ENCODE measurements at regions not wholly inside any gene's neighbourhood (a gene's known extent, or its start where the extent isn't known, plus 50 kb on each side); places are given as distances from the start of the nearest gene placed in this dataset.
A peak's percentile ranks its signal among the peaks of the same experiment; 100 is the strongest.

DNA sequence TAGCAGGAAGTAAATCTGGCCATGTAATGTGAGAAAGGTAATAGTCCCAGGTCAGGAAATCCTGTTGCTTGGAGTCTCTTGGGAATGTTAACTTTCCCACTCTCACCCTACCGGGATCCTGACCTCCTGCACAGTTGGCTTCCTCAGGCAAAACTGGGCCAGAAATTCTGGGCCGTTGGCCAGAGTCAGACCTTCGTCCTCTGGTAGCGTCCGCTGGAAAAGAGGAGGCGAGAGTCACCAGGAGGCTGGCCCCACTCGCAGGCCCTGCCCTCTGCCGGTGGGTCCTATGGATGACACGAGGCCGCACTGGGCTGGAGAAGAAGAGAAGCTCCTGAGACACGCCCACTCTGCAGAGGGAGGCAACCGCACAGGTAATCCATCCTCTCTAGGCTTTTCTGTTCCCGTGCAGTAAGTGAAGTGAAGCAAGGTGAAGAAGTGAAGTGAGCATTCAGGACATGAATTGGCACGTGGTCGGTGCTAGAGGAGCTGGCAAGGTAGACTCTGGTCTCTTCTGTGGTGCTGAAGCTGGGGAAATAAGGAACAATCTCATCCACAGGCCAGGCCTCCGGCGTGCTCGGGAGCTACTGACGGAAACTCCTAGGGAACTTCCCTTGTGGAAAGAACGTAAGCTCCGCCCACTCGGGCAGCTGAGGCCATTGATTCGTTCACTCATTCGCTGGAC, 182.7 kb upstream of the GLI2 start (continued):
- TF ChIP-seq, protein P1, sequence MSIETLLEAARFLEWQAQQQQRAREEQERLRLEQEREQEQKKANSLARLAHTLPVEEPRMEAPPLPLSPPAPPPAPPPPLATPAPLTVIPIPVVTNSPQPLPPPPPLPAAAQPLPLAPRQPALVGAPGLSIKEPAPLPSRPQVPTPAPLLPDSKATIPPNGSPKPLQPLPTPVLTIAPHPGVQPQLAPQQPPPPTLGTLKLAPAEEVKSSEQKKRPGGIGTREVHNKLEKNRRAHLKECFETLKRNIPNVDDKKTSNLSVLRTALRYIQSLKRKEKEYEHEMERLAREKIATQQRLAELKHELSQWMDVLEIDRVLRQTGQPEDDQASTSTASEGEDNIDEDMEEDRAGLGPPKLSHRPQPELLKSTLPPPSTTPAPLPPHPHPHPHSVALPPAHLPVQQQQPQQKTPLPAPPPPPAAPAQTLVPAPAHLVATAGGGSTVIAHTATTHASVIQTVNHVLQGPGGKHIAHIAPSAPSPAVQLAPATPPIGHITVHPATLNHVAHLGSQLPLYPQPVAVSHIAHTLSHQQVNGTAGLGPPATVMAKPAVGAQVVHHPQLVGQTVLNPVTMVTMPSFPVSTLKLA (IDR thresholded peaks at IDR 0.05): peak; percentile 38; the same call in 1 of the 2 replicates
- 0 out of 2 replicates have a peak, but pooled peaks have one; percentile 56 for TF ChIP-seq ZNF296 (CRISPR knock-in tag; conservative IDR thresholded peaks at IDR 0.05)
- TF ChIP-seq MAFK (conservative IDR thresholded peaks at IDR 0.05 in 1 of 2, IDR thresholded peaks at IDR 0.05 in 1 of 2; ENCODE audit: low read length in 2 of 2): 0 out of 4 replicates have a peak, but pooled peaks of 1 of the 2 experiments have one; percentile 3
- TF ChIP-seq SCMH1 (CRISPR knock-in tag; IDR thresholded peaks at IDR 0.05; ENCODE audit: borderline replicate concordance): no peak
- TF ChIP-seq, protein P2, sequence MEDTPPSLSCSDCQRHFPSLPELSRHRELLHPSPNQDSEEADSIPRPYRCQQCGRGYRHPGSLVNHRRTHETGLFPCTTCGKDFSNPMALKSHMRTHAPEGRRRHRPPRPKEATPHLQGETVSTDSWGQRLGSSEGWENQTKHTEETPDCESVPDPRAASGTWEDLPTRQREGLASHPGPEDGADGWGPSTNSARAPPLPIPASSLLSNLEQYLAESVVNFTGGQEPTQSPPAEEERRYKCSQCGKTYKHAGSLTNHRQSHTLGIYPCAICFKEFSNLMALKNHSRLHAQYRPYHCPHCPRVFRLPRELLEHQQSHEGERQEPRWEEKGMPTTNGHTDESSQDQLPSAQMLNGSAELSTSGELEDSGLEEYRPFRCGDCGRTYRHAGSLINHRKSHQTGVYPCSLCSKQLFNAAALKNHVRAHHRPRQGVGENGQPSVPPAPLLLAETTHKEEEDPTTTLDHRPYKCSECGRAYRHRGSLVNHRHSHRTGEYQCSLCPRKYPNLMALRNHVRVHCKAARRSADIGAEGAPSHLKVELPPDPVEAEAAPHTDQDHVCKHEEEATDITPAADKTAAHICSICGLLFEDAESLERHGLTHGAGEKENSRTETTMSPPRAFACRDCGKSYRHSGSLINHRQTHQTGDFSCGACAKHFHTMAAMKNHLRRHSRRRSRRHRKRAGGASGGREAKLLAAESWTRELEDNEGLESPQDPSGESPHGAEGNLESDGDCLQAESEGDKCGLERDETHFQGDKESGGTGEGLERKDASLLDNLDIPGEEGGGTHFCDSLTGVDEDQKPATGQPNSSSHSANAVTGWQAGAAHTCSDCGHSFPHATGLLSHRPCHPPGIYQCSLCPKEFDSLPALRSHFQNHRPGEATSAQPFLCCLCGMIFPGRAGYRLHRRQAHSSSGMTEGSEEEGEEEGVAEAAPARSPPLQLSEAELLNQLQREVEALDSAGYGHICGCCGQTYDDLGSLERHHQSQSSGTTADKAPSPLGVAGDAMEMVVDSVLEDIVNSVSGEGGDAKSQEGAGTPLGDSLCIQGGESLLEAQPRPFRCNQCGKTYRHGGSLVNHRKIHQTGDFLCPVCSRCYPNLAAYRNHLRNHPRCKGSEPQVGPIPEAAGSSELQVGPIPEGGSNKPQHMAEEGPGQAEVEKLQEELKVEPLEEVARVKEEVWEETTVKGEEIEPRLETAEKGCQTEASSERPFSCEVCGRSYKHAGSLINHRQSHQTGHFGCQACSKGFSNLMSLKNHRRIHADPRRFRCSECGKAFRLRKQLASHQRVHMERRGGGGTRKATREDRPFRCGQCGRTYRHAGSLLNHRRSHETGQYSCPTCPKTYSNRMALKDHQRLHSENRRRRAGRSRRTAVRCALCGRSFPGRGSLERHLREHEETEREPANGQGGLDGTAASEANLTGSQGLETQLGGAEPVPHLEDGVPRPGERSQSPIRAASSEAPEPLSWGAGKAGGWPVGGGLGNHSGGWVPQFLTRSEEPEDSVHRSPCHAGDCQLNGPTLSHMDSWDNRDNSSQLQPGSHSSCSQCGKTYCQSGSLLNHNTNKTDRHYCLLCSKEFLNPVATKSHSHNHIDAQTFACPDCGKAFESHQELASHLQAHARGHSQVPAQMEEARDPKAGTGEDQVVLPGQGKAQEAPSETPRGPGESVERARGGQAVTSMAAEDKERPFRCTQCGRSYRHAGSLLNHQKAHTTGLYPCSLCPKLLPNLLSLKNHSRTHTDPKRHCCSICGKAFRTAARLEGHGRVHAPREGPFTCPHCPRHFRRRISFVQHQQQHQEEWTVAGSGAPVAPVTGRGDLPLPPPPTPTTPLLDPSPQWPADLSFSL (CRISPR knock-in tag; IDR thresholded peaks at IDR 0.05): no peak
- peak; percentile 75; the same call in 1 of the 2 replicates for TF ChIP-seq KDM5B (CRISPR knock-in tag; IDR thresholded peaks at IDR 0.05; ENCODE audit: borderline replicate concordance)
- TF ChIP-seq ZNF124 (CRISPR knock-in tag; IDR thresholded peaks at IDR 0.05): peak; percentile 97
- TF ChIP-seq, protein P3, sequence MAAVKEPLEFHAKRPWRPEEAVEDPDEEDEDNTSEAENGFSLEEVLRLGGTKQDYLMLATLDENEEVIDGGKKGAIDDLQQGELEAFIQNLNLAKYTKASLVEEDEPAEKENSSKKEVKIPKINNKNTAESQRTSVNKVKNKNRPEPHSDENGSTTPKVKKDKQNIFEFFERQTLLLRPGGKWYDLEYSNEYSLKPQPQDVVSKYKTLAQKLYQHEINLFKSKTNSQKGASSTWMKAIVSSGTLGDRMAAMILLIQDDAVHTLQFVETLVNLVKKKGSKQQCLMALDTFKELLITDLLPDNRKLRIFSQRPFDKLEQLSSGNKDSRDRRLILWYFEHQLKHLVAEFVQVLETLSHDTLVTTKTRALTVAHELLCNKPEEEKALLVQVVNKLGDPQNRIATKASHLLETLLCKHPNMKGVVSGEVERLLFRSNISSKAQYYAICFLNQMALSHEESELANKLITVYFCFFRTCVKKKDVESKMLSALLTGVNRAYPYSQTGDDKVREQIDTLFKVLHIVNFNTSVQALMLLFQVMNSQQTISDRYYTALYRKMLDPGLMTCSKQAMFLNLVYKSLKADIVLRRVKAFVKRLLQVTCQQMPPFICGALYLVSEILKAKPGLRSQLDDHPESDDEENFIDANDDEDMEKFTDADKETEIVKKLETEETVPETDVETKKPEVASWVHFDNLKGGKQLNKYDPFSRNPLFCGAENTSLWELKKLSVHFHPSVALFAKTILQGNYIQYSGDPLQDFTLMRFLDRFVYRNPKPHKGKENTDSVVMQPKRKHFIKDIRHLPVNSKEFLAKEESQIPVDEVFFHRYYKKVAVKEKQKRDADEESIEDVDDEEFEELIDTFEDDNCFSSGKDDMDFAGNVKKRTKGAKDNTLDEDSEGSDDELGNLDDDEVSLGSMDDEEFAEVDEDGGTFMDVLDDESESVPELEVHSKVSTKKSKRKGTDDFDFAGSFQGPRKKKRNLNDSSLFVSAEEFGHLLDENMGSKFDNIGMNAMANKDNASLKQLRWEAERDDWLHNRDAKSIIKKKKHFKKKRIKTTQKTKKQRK (IDR thresholded peaks at IDR 0.05; ENCODE audit: low read length): no peak
- no peak for TF ChIP-seq ATF1 (CRISPR knock-in tag; IDR thresholded peaks at IDR 0.05)
- peak; percentile 41; the same call in 1 of the 2 replicates for TF ChIP-seq RFXAP (CRISPR knock-in tag; IDR thresholded peaks at IDR 0.05; ENCODE audit: borderline replicate concordance)
- peak; percentile 82 for TF ChIP-seq ZEB1 (IDR thresholded peaks at IDR 0.05; ENCODE audit: insufficient replicate concordance, low read depth)
- TF ChIP-seq PHB2 (IDR thresholded peaks at IDR 0.05; ENCODE audit: partially characterized antibody): no peak
- peak; percentile 22 for TF ChIP-seq ZFP36 (IDR thresholded peaks at IDR 0.05; ENCODE audit: borderline replicate concordance, low read depth, low read length, partially characterized antibody)
- TF ChIP-seq KDM6A (CRISPR knock-in tag; IDR thresholded peaks at IDR 0.05; ENCODE audit: low read depth): peak; percentile 31; the same call in 1 of the 2 replicates
- TF ChIP-seq, protein P4, sequence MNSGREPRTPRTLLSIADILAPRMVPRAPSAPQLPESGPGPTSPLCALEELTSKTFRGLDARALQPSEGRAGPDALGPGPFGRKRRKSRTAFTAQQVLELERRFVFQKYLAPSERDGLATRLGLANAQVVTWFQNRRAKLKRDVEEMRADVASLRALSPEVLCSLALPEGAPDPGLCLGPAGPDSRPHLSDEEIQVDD (CRISPR knock-in tag; IDR thresholded peaks at IDR 0.05; ENCODE audit: borderline replicate concordance): no peak
- TF ChIP-seq, protein P5, sequence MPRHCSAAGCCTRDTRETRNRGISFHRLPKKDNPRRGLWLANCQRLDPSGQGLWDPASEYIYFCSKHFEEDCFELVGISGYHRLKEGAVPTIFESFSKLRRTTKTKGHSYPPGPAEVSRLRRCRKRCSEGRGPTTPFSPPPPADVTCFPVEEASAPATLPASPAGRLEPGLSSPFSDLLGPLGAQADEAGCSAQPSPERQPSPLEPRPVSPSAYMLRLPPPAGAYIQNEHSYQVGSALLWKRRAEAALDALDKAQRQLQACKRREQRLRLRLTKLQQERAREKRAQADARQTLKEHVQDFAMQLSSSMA (CRISPR knock-in tag; IDR thresholded peaks at IDR 0.05): 0 out of 2 replicates have a peak, but pooled peaks have one; percentile 73
